Adrenal gland (tissue), 5 donors: ENCODE measurements at regions not wholly inside any gene's neighbourhood (a gene's known extent, or its start where the extent isn't known, plus 50 kb on each side); places are given as distances from the start of the nearest gene placed in this dataset.

Source experiments
- CTCF ChIP-seq, 6 experiments: fragments of 450-650 bp in 4 of 6; fragments of 200-600 bp in 2 of 6; sonication (generic) in 1 of 6; IDR thresholded peaks; 1 replicate in 5 of 6; 2 replicates in 1 of 6; pipeline versions ENCODE4 v1.5.1 to v1.8.0; 2016 to 2021; ENCODE audit warnings: antibody characterized with exemption in 6 of 6, mild to moderate bottlenecking in 2 of 6, moderate library complexity in 1 of 6
- POLR2A ChIP-seq, 2 donors: fragments of 450-650 bp; IDR thresholded peaks; one replicate each; pipeline ENCODE4 v1.6.1; 2017; ENCODE audit warnings: antibody characterized with exemption in 2 of 2, mild to moderate bottlenecking in 2 of 2, moderate library complexity in 1 of 2
- donor health status: DM: no; HTN: no; CAD: no.

GRCh38 chr6:26246553-26246952 lies 118.4 kb upstream of the BTN3A2 start:
- TF ChIP-seq CTCF (IDR thresholded peaks at IDR 0.05) (no peak), POLR2A (IDR thresholded peaks at IDR 0.05) (no peak)
